ENCODE measurements at regions not wholly inside any gene's neighbourhood (a gene's known extent, or its start where the extent isn't known, plus 50 kb on each side); places are given as distances from the start of the nearest gene placed in this dataset.
A peak's percentile ranks its signal among the peaks of the same experiment; 100 is the strongest.

GRCh38 chr2:217047631-217048030 is 187.8 kb upstream of the TNP1 start:
- H3K4me3 ChIP-seq (ENCODE audit: low read depth, low read length) = no peak overlapping the region
- in situ Hi-C loops (cut with HindIII; ENCODE audit: low sequenced_read_pairs) = no loop called here
- no peak for TF ChIP-seq CTCF (IDR thresholded peaks at IDR 0.05; ENCODE audit: low read depth, low read length)
- no peak for DNase-seq (ENCODE audit: low read depth, low spot score)

- in situ Hi-C loops (cut with HindIII; ENCODE audit: low sequenced_read_pairs) = no loop called here
- DNase-seq (ENCODE audit: low read depth, low spot score) = no peak
- TF ChIP-seq CTCF (IDR thresholded peaks at IDR 0.05; ENCODE audit: low read depth, low read length) = no peak
- no peak overlapping the region for H3K4me3 ChIP-seq (ENCODE audit: low read depth, low read length)
These were observed 187.3 kb upstream of the TNP1 start for GRCh38 chr2:217047209-217047608.

GRCh38 chr2:217045700-217046475 is 186.0 kb upstream of the TNP1 start:
- TF ChIP-seq CTCF (IDR thresholded peaks at IDR 0.05; ENCODE audit: low read depth, low read length) = no peak
- peak; percentile 71 for DNase-seq (ENCODE audit: low read depth, low spot score)
- in situ Hi-C loops (cut with HindIII; ENCODE audit: low sequenced_read_pairs) = no loop called here
- H3K4me3 ChIP-seq (ENCODE audit: low read depth, low read length) = no peak overlapping the region

- TF ChIP-seq CTCF (IDR thresholded peaks at IDR 0.05; ENCODE audit: low read depth, low read length) = no peak
- in situ Hi-C loops (cut with HindIII; ENCODE audit: low sequenced_read_pairs) = no loop called here
- H3K4me3 ChIP-seq (ENCODE audit: low read depth, low read length) = no peak overlapping the region
- no peak for DNase-seq (ENCODE audit: low read depth, low spot score)
These were observed 180.2 kb upstream of the TNP1 start for GRCh38 chr2:217040099-217040498.

GRCh38 chr2:217038001-217038400 is 178.1 kb upstream of the TNP1 start:
- TF ChIP-seq CTCF (IDR thresholded peaks at IDR 0.05; ENCODE audit: low read depth, low read length) = no peak
- no peak for DNase-seq (ENCODE audit: low read depth, low spot score)
- H3K4me3 ChIP-seq (ENCODE audit: low read depth, low read length) = no peak overlapping the region
- in situ Hi-C loops (cut with HindIII; ENCODE audit: low sequenced_read_pairs) = no loop called here

- no peak for TF ChIP-seq CTCF (IDR thresholded peaks at IDR 0.05; ENCODE audit: low read depth, low read length)
- in situ Hi-C loops (cut with HindIII; ENCODE audit: low sequenced_read_pairs) = no loop called here
- H3K4me3 ChIP-seq (ENCODE audit: low read depth, low read length) = no peak overlapping the region
- DNase-seq (ENCODE audit: low read depth, low spot score) = no peak
These were observed 177.5 kb upstream of the TNP1 start for GRCh38 chr2:217037353-217037752.

Measured in astrocyte of the spinal cord (primary cell).